ENCODE measurements at regions not wholly inside any gene's neighbourhood (a gene's known extent, or its start where the extent isn't known, plus 50 kb on each side); places are given as distances from the start of the nearest gene placed in this dataset.

DNA sequence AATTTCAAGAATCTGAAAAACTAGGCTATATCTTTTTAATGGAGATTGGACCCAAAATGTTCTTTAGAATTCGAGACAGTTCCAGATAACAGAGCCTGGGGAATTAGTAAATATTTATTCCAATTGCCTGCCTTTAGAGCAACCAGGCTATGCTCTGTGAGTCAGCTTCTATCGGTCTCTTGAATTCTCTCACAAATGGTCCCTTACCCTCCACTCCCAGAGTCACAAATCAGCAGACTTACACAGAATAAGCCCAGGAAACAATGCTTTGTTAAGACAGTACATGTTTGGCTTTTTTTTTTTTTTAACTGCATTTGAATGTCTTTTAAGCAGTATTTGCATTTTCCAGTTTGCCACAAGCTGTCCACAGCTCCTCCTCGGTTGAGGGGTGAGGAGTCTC lies 460.7 kb upstream of the CBLB start:
- TF ChIP-seq POLR2A (IDR thresholded peaks at IDR 0.05), result no peak
- TF ChIP-seq, protein P1, sequence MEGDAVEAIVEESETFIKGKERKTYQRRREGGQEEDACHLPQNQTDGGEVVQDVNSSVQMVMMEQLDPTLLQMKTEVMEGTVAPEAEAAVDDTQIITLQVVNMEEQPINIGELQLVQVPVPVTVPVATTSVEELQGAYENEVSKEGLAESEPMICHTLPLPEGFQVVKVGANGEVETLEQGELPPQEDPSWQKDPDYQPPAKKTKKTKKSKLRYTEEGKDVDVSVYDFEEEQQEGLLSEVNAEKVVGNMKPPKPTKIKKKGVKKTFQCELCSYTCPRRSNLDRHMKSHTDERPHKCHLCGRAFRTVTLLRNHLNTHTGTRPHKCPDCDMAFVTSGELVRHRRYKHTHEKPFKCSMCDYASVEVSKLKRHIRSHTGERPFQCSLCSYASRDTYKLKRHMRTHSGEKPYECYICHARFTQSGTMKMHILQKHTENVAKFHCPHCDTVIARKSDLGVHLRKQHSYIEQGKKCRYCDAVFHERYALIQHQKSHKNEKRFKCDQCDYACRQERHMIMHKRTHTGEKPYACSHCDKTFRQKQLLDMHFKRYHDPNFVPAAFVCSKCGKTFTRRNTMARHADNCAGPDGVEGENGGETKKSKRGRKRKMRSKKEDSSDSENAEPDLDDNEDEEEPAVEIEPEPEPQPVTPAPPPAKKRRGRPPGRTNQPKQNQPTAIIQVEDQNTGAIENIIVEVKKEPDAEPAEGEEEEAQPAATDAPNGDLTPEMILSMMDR (IDR thresholded peaks at IDR 0.05), result no peak
